ENCODE measurements at regions not wholly inside any gene's neighbourhood (a gene's known extent, or its start where the extent isn't known, plus 50 kb on each side); places are given as distances from the start of the nearest gene placed in this dataset.

DNA sequence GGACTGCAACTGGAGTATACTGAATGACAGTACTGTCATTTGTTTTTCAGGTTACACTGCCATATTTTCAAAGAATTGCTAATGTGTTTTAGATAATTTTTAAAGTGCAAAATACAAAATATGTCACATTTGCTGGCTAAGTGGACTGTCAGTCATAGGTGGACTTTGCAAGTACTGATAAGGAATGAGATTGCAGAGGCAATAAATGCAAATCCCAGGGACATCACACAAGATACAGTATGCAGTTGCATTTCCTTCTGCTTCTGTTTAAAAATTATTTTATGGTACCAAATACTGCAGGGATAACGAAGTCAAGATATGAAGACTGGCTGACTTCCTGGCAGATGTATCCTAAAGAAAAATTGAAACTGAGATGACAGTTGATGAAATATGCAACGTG is 237.6 kb upstream of the MAGI2 start:
- no peak for DNase-seq
- BruUV-seq (replicated peaks) = no TSS peak
- Histone ChIP-seq H3K79me2 (ENCODE audit: low read depth) (no peaks in the 10 kb centered on the region), H3K4me2 (no peak overlapping the region), H3K4me1 (replicated peaks; ENCODE audit: insufficient read depth) (no peaks in the 10 kb centered on the region), H2AFZ (no peak overlapping the region), H3K4me3 (no peak overlapping the region), H3F3A (ENCODE audit: insufficient read depth, low read depth) (no peaks in the 10 kb centered on the region), H3K36me3 (ENCODE audit: low read depth) (no peaks in the 10 kb centered on the region), H3K9me2 (ENCODE audit: insufficient read depth) (no peaks in the 10 kb centered on the region), H3K27ac (no peak overlapping the region), H3K27me3 (ENCODE audit: insufficient read depth, low read depth) (no peaks in the 10 kb centered on the region), H4K20me1 (ENCODE audit: insufficient read depth) (no peaks in the 10 kb centered on the region; the same call in 1 of the 2 replicates), H3K9me3 (ENCODE audit: insufficient read depth, low read depth) (no peaks in the 10 kb centered on the region)
- TF ChIP-seq EZH2 (IDR thresholded peaks at IDR 0.05; ENCODE audit: low read depth) (no peak), CTCF (conservative IDR thresholded peaks at IDR 0.05) (no peak)
- ChIA-PET POLR2A (ENCODE audit: unreplicated experiment) (no interaction called here), CTCF (no interaction called here)
- intact Hi-C loops (cut with micrococcal nuclease; ENCODE audit: unreplicated experiment) = no loop called here

DNA sequence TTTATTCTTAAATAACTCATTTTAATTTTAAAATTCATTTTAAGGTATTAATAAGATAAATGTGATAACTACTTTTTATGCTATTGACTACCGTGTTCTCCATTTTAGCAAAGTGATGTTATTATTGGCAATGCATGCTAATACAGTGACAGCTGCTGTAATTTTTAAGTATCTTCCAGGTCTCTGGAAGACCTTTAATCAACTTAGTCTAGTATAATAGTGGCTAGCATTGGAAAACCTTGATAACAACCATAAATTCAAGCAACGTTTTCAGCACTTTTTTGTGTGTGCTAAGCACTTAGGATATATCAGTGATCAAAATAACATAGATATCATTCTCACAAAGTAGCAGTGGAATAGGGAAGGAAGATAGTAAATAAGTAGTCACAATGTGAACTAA is 230.9 kb upstream of the MAGI2 start:
- Histone ChIP-seq H3K4me3 (no peak overlapping the region), H4K20me1 (ENCODE audit: insufficient read depth) (no peaks in the 10 kb centered on the region), H3K27ac (no peak overlapping the region), H3K79me2 (ENCODE audit: low read depth) (no peaks in the 10 kb centered on the region), H3K9me2 (ENCODE audit: insufficient read depth) (no peaks in the 10 kb centered on the region; the same call in 1 of the 2 replicates), H2AFZ (0 out of 2 replicates have a peak overlapping the region, but pooled peaks have one; percentile 17), H3F3A (ENCODE audit: insufficient read depth, low read depth) (no peaks in the 10 kb centered on the region), H3K9me3 (ENCODE audit: insufficient read depth, low read depth) (no peaks in the 10 kb centered on the region), H3K36me3 (ENCODE audit: low read depth) (no peaks in the 10 kb centered on the region), H3K4me1 (replicated peaks; ENCODE audit: insufficient read depth) (no peaks in the 10 kb centered on the region), H3K27me3 (ENCODE audit: insufficient read depth, low read depth) (no peaks in the 10 kb centered on the region), H3K4me2 (no peak overlapping the region)
- ChIA-PET CTCF (no interaction called here), POLR2A (ENCODE audit: unreplicated experiment) (no interaction called here)
- TF ChIP-seq EZH2 (IDR thresholded peaks at IDR 0.05; ENCODE audit: low read depth) = no peak
- TF ChIP-seq CTCF (conservative IDR thresholded peaks at IDR 0.05) = no peak
- BruUV-seq (replicated peaks) = no TSS peak
- no peak for DNase-seq
- intact Hi-C loops (cut with micrococcal nuclease; ENCODE audit: unreplicated experiment) = no loop called here

GRCh38 chr7:79683916-79684315 is 230.4 kb upstream of the MAGI2 start:
- H3K9me2 ChIP-seq (ENCODE audit: insufficient read depth) = no peaks in the 10 kb centered on the region; the same call in 1 of the 2 replicates
- no TSS peak for BruUV-seq (replicated peaks)

More at GRCh38 chr7:79683916-79684315, 230.4 kb upstream of the MAGI2 start:
- Histone ChIP-seq H3K27ac (no peak overlapping the region), H3K4me2 (no peak overlapping the region), H4K20me1 (ENCODE audit: insufficient read depth) (no peaks in the 10 kb centered on the region), H3K27me3 (ENCODE audit: insufficient read depth, low read depth) (no peaks in the 10 kb centered on the region), H3K4me3 (no peak overlapping the region), H3K4me1 (replicated peaks; ENCODE audit: insufficient read depth) (no peaks in the 10 kb centered on the region), H3K36me3 (ENCODE audit: low read depth) (no peaks in the 10 kb centered on the region), H2AFZ (no peak overlapping the region), H3F3A (ENCODE audit: insufficient read depth, low read depth) (no peaks in the 10 kb centered on the region), H3K79me2 (ENCODE audit: low read depth) (no peaks in the 10 kb centered on the region), H3K9me3 (ENCODE audit: insufficient read depth, low read depth) (no peaks in the 10 kb centered on the region)
- TF ChIP-seq CTCF (conservative IDR thresholded peaks at IDR 0.05) (no peak), EZH2 (IDR thresholded peaks at IDR 0.05; ENCODE audit: low read depth) (no peak)
- DNase-seq = no peak
- ChIA-PET POLR2A (ENCODE audit: unreplicated experiment) (no interaction called here), CTCF (no interaction called here)
- intact Hi-C loops (cut with micrococcal nuclease; ENCODE audit: unreplicated experiment) = no loop called here
